GM18870 (cell line): ENCODE measurements at regions not wholly inside any gene's neighbourhood (a gene's known extent, or its start where the extent isn't known, plus 50 kb on each side); places are given as distances from the start of the nearest gene placed in this dataset.

ENCODE experiments used
- ATAC-seq: cut with Tn5 transposase; IDR thresholded peaks from one replicate; pipeline ENCODE4 v1.9.1; 2021; ENCODE audit warnings: moderate library complexity; ENCODE audit not compliant: unreplicated experiment

DNA sequence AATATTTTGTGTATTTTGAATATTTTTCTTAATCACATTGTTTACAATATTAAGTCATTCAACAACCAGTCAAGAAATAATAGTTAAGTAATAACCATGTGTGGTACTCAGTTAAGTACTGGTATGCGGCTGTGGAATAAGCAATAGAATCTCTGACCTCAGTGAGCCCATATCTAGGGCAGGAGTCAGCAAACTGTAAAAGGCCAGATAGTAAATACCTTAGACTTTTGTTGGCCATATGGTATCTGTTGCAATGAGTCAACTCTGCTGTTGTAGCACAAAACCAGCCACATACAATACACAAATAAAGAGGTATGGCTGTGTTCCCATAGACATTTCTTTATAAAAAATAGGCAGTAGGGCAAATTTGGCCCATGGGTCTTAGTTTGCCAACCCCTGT lies 311.6 kb upstream of the SEMA3A start:
- no peak for ATAC-seq

DNA sequence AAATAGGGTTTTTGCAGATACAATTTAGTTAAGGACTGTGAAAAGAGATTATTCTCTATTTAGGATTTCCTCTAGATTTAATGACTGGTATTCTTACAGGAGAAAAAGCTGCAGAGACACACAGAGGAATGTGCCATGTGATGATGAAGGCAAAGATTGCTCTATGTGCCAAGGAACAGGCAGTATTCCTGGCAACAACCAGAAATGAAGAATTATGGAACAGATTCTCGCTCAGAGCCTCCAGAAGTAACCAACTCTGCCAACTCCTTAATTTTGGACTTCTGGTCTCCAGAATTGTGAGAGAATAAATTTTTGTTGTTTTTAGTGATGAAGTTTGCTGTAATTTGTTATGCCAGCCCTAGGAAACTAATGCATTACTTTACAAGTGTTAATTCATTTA lies 307.6 kb upstream of the SEMA3A start:
- ATAC-seq: no peak

GRCh38 chr7:84497873-84498272 lies 303.3 kb upstream of the SEMA3A start:
- ATAC-seq: no peak

DNA sequence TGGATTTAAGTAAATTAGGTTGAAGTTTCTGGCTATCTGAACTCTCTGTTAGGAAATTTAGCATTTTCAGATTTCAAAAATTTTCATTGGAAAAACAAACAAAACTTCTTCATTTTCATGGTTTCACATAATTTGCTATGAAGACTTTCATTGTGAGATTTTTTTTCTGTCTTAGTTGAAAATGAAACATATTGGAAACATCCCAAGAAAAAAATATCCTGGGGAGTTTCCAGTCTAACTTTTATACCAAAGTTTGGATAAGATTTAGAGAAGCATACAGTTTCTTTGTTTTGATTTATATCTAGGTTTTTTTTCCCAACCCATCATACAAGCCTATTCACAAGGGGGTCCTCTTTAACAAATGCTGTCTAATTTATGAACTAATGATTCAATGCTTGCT lies 300.5 kb upstream of the SEMA3A start:
- no peak for ATAC-seq

DNA sequence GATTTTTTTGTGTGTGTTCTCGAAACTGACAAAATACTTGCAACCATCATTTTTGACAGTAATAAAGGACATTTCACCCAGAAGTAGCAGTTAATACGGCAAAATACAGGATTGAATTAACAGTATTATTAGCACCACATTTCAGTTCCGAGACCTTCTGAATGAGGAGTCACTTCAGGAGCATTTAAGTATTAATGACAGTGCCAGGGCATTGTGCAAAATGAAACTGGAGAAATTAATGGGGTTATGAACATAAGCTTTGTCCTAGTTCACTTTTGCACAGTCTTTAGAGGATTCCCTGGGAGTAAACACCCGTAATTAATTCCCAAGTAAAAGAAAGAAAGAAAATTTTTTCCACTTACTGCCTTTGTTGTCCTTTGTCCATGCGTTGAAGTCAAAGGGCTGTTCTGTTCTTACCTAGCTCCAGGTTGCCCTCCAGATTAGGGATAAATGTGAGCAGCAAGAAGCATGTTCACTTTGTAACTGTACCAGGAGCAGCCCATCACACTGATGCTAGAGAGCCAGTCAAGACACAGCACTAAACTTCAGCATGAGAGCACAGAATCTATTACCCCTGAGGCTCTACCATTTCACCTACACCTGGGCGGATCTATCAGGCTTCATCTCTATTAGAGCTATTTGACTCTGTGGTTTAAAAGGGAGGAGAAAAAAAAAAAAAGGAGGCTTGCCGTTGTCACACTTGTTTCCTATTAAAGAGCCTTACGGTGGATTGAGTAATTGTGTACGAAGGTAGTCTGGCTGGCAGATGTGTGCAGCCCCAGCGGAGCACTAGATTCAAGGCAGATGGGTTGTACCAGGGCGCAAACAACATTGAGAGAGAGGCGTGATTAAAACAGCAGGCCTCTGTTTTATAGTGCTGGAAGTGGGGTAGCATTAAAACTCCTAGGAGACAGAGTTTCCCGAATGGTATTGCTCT lies 297.8 kb upstream of the SEMA3A start:
- ATAC-seq: no peak

DNA sequence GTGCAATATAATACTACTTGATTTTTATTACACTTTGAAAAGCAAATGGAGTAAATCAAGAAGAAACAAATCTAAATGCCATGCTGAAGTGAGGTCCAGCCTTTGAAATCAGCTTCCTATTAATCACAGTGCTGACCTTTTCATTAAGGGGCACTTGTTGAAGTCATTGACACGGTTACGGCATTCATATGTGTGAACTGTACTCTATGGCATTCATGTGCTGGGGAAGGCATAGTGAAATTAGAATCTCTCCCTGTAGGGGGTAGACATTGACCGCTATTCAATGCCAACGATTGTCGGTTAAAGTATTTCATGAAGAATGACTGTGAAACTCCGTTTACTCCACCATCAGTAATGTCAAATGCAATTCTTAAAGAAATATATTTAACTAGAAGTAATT lies 296.1 kb upstream of the SEMA3A start:
- no peak for ATAC-seq

DNA sequence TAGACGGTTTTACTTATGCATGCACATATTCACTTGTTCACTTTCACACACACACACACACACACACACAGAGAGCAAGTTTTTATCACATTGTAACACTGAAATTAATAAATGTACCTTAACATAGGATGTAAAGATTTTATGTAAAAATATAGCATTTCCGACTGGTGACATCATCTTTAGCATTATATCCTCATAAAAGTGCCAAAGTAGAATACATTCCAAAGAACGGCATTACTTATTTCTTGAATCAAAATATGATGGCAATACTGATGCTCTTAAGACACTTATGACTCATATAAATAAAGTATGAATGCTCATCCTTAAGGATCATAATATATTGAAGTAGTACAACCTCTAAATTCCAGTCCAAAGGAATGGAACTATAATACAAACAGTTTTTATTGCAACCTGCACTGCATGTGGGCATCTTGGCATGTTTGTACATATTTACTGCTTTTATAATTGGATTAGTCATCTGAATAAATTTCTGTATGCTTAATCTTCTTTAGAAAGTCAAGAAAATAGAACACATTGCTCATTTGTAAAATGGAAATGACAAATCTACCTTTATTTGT lies 290.0 kb upstream of the SEMA3A start:
- no peak for ATAC-seq

DNA sequence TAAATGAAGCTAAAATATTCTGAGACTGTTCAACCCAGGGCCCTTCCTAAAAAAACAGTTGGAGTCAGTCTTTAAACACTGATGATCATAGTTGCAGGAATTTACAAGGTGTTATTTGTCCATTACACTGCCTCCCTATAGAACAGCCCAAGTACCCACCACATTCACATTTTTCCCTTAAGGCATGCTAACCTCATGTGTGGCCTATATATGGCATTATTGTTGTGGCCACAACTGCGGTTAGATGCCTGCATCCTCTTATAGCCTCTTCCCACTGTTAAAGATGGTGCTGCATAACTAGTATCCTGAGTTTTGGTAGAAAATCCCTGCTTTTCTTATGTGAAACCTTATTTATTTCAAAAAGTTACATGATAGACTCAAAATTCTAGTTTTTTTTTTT lies 287.9 kb upstream of the SEMA3A start:
- ATAC-seq: no peak

DNA sequence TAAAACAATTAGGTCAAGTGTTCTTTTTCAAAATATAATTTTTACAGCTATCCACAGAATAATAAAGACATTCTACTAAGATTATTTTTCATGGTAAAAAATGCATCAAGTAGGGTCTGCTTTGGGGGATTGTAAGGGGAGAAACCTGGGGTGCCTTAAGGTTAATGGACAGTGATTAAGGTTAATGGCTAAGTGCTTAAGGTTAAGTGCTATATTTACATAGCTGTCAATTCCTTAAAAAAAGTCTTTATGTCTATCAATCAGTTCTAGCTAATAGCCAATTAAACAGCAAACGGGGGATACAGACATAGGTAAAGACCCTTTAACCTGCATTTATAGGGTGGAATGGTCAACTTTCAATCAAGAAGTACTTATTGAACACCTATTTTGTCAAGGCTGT lies 284.5 kb upstream of the SEMA3A start:
- no peak for ATAC-seq

GRCh38 chr7:84477786-84478478 lies 283.3 kb upstream of the SEMA3A start:
- ATAC-seq: no peak

DNA sequence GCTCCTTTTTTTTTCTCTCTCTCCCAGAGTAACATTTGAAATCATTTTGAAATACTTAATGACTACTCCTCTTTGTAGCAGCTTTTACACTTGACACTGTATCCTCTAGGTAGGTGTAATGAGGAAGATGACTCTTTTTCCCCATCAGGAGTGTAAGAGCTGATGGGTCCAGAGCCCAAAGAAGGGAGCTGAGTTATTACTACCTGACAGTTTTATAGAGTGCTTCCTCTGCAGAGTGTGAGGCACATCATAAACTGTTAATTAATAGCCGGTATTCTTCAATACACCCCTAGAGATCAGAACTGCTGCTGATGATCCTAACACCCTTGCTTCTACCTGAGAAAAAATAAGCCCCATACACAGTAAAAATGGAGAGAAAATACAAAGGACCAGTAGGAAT lies 279.8 kb upstream of the SEMA3A start:
- no peak for ATAC-seq

- no peak for ATAC-seq
These were observed 277.0 kb upstream of the SEMA3A start for GRCh38 chr7:84471576-84471975.

DNA sequence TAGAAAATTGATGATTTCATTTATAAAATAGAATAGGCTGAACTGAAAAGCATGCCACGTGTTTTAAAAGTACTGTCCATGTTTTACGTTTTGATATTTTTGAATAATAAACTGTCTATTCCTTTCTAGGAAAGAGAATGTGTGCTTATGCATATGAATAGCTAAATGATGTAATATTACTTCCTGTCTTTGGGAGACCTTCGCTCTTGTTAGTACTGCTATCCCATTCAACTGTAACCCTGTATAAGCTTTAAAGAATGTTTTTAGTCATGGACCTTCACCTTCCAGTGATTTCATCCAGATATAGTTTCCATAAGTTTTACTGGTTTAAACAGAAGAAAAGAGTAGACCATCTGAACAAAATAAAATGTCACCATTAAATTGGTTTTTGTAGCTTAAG lies 274.4 kb upstream of the SEMA3A start:
- ATAC-seq: no peak

DNA sequence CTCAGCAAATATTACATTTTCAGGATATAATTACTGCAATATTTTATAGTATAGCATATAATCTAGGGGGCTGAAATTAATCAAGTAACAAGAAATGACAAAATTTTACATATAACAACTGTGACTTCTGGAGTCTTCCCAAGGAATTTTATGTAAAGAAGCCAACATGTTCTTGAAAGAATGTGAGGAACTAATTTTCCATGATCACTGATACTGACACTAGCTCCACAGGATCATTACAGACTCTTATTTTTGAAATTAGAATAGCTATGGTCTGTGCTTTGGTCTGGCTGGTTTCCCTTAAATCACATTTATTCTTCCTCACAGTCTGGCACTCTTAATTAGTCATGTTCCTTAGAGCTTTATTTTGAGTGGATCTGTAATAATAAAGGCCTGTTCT lies 267.7 kb upstream of the SEMA3A start:
- ATAC-seq: no peak

GRCh38 chr7:84461093-84461492 lies 266.5 kb upstream of the SEMA3A start:
- ATAC-seq: no peak

DNA sequence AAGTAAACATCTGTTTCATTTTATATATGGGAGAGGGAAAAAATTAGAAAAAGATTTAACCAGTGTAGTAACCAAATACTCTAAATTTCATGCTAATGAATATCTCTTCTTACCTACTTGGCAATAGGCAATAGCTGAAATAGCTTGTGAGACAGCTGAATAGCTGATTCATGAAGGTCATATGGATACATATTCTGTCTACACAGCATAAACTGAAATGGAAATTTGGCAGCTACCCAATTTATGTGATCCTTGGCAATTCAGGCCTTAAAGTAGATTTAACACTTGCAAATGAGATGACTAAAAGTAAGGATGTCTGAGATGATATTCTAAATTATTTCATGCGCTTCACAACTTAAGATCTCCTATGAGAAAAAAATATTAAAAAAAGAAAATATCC lies 261.2 kb upstream of the SEMA3A start:
- ATAC-seq: no peak

GRCh38 chr7:84454174-84454959 lies 259.8 kb upstream of the SEMA3A start:
- no peak for ATAC-seq

GRCh38 chr7:84452618-84453017 lies 258.0 kb upstream of the SEMA3A start:
- ATAC-seq: no peak

DNA sequence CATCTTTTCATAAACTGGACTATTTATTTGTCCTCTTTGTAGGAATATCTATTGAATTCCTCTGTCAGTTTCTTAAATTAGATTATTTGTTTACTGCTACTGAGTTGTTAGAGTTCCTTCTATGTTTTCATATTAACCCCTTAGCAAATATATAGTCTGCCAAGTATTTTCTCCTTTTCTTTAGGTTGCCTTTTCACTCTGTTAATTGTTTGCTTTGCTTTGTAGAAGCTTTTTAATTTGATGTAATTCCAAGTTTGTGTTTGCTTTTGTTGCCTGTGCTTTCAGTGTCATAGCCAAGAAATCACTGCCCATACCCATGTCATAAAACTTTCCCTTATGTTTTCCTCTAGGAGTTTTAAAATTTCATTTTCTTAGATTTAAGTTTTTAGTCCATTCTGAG lies 256.2 kb upstream of the SEMA3A start:
- ATAC-seq: no peak

DNA sequence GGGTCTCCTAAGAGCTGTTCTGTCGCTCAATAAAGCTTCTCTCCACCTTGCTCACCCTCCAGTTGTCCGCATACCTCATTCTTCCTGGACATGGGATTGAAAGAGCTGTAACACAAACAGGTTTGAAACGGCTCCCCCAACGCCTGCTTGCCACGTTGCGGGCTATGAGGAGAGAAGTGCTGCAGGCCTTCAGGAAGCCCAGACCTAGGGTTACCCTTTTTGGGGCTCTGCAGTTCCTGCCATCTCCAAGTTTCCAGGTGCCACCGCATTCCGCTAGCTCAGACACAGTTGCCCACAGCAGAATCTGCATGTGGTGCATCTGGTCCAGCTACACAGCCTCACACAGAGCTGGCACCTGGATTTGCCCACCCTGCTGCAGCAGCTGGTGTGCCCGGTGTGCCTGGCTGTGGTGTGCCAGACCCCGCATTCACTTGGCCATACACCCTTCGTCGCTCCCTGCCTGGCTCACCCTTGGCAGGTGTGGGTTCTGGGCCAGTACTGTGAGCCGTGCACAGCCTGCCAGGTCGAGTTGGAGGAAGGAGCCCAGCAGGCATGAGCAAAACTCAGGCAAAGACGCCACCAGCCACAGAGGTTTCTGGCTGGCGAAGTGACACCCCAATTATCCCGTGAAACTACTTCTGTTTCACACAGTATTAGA lies 253.2 kb upstream of the SEMA3A start:
- no peak for ATAC-seq

- no peak for ATAC-seq
These were observed 252.4 kb upstream of the SEMA3A start for GRCh38 chr7:84446991-84447480.
